OCI-LY7 (cell line): ENCODE measurements at regions not wholly inside any gene's neighbourhood (a gene's known extent, or its start where the extent isn't known, plus 50 kb on each side); places are given as distances from the start of the nearest gene placed in this dataset.

Source experiments
- BruUV-seq: library from RNA; stranded (reverse); fragments of 400-500 nt; replicated peaks from 2 replicates; lab custom pipeline; 2021; lab: Mats Ljungman, UMichigan
- CTCF ChIA-PET: fragments of 300-600 bp; sonication (Branson Sonifier 250); formaldehyde crosslinking; loops from one replicate; lab custom pipeline; 2022; ENCODE audit warnings: antibody characterized with exemption; ENCODE audit not compliant: unreplicated experiment; lab: Charles Lee
- POLR2A ChIA-PET: fragments of 300-600 bp; sonication (Branson Sonifier 250); formaldehyde crosslinking; loops from one replicate; lab custom pipeline; 2022; ENCODE audit warnings: antibody characterized with exemption; lab: Charles Lee
- DNase-seq: peaks from one replicate; pipeline ENCODE4 v3.0.0-alpha.2; 2015; ENCODE audit warnings: low spot score
- H2AFZ ChIP-seq: fragments of 200-600 bp; sonication (generic), shearing (Covaris generic); 2 replicates; pipeline ENCODE4 v1.6.1; 2014; ENCODE audit warnings: mild to moderate bottlenecking, antibody characterized with exemption, low read length, moderate library complexity
- H3K27ac ChIP-seq: fragments of 200-600 bp; sonication (generic); 2 replicates; pipeline ENCODE4 v1.5.1; 2014; ENCODE audit warnings: mixed run types, low read depth, mild to moderate bottlenecking, moderate library complexity, low read length, inconsistent platforms; ENCODE audit not compliant: poor library complexity, severe bottlenecking
- H3K36me3 ChIP-seq: fragments of 200-600 bp; sonication (generic); 2 replicates; pipeline ENCODE4 v1.6.1; 2014; ENCODE audit warnings: mild to moderate bottlenecking, antibody characterized with exemption, low read length, moderate library complexity, mixed read lengths; ENCODE audit not compliant: insufficient read depth
- H3K4me1 ChIP-seq: fragments of 200-600 bp; sonication (generic); 2 replicates; pipeline ENCODE4 v1.5.1; 2014; ENCODE audit warnings: mild to moderate bottlenecking, low read length; ENCODE audit not compliant: insufficient read depth, poor library complexity, severe bottlenecking
- H3K4me2 ChIP-seq: fragments of 200-600 bp; sonication (generic); 2 replicates; pipeline ENCODE4 v1.6.1; 2014; ENCODE audit warnings: mild to moderate bottlenecking, low read length
- H3K4me3 ChIP-seq: fragments of 200-600 bp; sonication (generic); 2 replicates; pipeline ENCODE4 v1.5.1; 2014; ENCODE audit warnings: mild to moderate bottlenecking, low read depth, low read length; ENCODE audit not compliant: poor library complexity, severe bottlenecking
- H3K79me2 ChIP-seq: fragments of 200-600 bp; sonication (generic); 2 replicates; pipeline ENCODE4 v1.6.1; 2016; ENCODE audit warnings: low read depth, mild to moderate bottlenecking, low read length, moderate library complexity, mixed read lengths; ENCODE audit not compliant: insufficient read depth
- H3K9me2 ChIP-seq: fragments of 200-600 bp; sonication (generic); 2 replicates; pipeline ENCODE4 v1.6.1; 2016; ENCODE audit warnings: mild to moderate bottlenecking, low read length, mixed read lengths; ENCODE audit not compliant: insufficient read depth
- H3K9me3 ChIP-seq: fragments of 200-600 bp; sonication (generic); 2 replicates; pipeline ENCODE4 v1.6.1; 2014; ENCODE audit warnings: mild to moderate bottlenecking, mixed run types, low read length, mixed read lengths
- H4K20me1 ChIP-seq: fragments of 200-600 bp; sonication (generic); 2 replicates; pipeline ENCODE4 v1.6.1; 2014; ENCODE audit warnings: mild to moderate bottlenecking, antibody characterized with exemption, low read length, moderate library complexity, mixed read lengths; ENCODE audit not compliant: insufficient read depth
- EZH2phosphoT487 ChIP-seq: fragments of 200-600 bp; sonication (generic); IDR thresholded peaks from 2 replicates; pipeline ENCODE4 v1.6.1; 2018; ENCODE audit warnings: low read depth, borderline replicate concordance, mild to moderate bottlenecking, mixed run types, antibody characterized with exemption, low read length, moderate library complexity, mixed read lengths
- intact Hi-C: fragments of 100-400 bp; cut with micrococcal nuclease; formaldehyde crosslinking; loops from one replicate; pipeline ENCODE4 v1.10.0; 2022; ENCODE audit not compliant: unreplicated experiment
- TF ChIP-seq, protein P1 (sequence below): fragments of 200-600 bp; sonication (generic); conservative IDR thresholded peaks from 2 replicates; pipeline ENCODE4 v1.5.1; 2014; ENCODE audit warnings: mild to moderate bottlenecking, antibody characterized with exemption, low read length, moderate library complexity, mixed read lengths

DNA sequence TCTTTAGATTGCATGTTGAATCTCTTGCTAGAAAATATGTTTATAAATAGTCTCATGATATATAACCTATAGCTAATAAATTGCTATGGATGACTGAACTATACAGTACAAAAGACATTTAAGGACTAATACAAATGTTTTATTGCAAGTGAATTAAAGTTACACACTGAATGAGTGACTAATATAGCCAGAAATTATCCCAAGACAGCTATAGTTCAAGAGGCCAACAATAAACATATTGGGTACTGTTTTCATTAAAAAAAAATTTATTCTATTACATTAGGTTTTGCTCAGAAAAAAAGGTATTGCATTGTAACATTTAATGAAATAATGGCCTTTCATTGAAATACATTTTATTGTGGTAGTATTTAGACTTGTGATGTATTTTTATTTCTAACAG lies 819.1 kb downstream of the TRIML1 start:
- H3K4me2 ChIP-seq = no peak overlapping the region
- no peaks in the 10 kb centered on the region for H3K9me2 ChIP-seq
- no TSS peak for BruUV-seq
- CTCF ChIA-PET = no interaction called here
- H2AFZ ChIP-seq = no peak overlapping the region
- no peaks in the 10 kb centered on the region for H3K9me3 ChIP-seq
- H3K4me1 ChIP-seq = no peaks in the 10 kb centered on the region
- no peaks in the 10 kb centered on the region for H4K20me1 ChIP-seq
- no peak overlapping the region for H3K4me3 ChIP-seq
- H3K79me2 ChIP-seq = no peaks in the 10 kb centered on the region
- H3K36me3 ChIP-seq = no peaks in the 10 kb centered on the region
- no peak overlapping the region for H3K27ac ChIP-seq
- intact Hi-C loops = no loop called here
- POLR2A ChIA-PET = interaction anchor here (0.7 kb wide), 1 partner anchor 96 kb away, joined by 3 read pairs; no protein-coding TSS in a partner anchor
- no peak for TF ChIP-seq EZH2phosphoT487
- TF ChIP-seq, protein P1, sequence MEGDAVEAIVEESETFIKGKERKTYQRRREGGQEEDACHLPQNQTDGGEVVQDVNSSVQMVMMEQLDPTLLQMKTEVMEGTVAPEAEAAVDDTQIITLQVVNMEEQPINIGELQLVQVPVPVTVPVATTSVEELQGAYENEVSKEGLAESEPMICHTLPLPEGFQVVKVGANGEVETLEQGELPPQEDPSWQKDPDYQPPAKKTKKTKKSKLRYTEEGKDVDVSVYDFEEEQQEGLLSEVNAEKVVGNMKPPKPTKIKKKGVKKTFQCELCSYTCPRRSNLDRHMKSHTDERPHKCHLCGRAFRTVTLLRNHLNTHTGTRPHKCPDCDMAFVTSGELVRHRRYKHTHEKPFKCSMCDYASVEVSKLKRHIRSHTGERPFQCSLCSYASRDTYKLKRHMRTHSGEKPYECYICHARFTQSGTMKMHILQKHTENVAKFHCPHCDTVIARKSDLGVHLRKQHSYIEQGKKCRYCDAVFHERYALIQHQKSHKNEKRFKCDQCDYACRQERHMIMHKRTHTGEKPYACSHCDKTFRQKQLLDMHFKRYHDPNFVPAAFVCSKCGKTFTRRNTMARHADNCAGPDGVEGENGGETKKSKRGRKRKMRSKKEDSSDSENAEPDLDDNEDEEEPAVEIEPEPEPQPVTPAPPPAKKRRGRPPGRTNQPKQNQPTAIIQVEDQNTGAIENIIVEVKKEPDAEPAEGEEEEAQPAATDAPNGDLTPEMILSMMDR = no peak
- no peak for DNase-seq

DNA sequence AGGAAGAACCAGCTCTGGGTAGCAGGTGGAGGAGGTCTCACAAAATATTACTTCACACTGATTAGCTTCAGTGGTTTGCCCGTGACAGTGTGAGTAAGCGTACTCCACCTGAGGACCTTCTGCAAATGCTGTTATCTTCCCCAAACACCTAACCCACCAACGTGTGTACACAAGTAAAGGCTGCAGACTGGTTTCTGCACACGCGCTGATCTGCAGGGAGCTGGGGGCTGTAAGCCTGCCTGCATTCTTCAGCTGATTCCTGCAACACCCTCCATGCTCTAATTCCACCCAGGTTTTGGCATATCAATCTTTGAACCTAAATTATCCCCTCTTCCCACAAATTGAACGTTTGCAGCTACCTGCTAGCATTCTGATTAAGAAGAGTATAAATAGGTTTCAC lies 820.2 kb downstream of the TRIML1 start:
- Histone ChIP-seq H3K36me3 (no peaks in the 10 kb centered on the region), H2AFZ (no peak overlapping the region), H3K27ac (no peak overlapping the region), H3K9me2 (no peaks in the 10 kb centered on the region), H4K20me1 (no peaks in the 10 kb centered on the region), H3K79me2 (no peaks in the 10 kb centered on the region), H3K4me3 (no peak overlapping the region), H3K9me3 (no peaks in the 10 kb centered on the region), H3K4me2 (no peak overlapping the region), H3K4me1 (no peaks in the 10 kb centered on the region)
- no peak for DNase-seq
- intact Hi-C loops = no loop called here
- no TSS peak for BruUV-seq
- no peak for TF ChIP-seq EZH2phosphoT487
- TF ChIP-seq, protein P1 = no peak
- ChIA-PET CTCF (no interaction called here), POLR2A (no interaction called here)

DNA sequence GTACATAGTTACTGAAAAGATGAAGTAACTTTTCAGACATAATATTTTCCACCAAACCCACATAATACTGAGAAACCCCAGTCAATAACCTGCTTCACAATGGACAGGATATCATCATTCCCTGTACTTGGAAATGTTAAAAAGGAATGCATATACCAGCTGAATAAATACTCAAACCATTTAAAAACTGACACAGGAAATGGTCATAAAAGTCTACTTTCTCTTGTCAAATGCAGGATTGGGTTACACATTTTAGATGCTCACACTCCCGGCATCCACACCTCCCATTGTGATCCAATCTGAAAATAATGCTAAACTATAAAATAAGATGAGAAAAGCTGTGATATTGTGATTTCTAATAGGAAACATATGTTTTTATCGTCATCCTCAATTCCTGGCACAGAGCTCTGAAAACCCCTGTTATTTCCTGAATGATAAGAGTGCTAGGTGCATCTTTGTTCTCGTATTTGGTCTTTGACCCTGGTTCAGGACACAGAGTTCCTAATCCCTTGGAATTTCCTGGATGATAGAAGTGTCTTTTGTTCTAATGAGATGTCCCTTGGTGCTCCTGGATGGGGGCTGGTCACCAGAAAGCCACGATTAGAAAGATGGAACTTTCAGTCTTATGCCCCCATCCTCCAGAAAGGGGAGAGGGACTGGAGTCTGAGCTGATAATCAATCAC lies 821.3 kb downstream of the TRIML1 start:
- Histone ChIP-seq H3K27ac (no peak overlapping the region), H3K4me1 (no peaks in the 10 kb centered on the region), H3K4me2 (no peak overlapping the region), H3K36me3 (no peaks in the 10 kb centered on the region), H3K79me2 (no peaks in the 10 kb centered on the region), H4K20me1 (no peaks in the 10 kb centered on the region), H3K9me2 (no peaks in the 10 kb centered on the region), H3K4me3 (no peak overlapping the region), H3K9me3 (no peaks in the 10 kb centered on the region), H2AFZ (no peak overlapping the region)
- POLR2A ChIA-PET = no interaction called here
- intact Hi-C loops = no loop called here
- CTCF ChIA-PET = no interaction called here
- no peak for DNase-seq
- no TSS peak for BruUV-seq
- TF ChIP-seq, protein P1 = no peak
- TF ChIP-seq EZH2phosphoT487 = no peak
